Smooth muscle cell (in vitro differentiated cells): ENCODE measurements at regions not wholly inside any gene's neighbourhood (a gene's known extent, or its start where the extent isn't known, plus 50 kb on each side); places are given as distances from the start of the nearest gene placed in this dataset.
"Not testable (repeated sequence)": the region's sequence is repeated elsewhere in the genome, so short reads cannot be mapped to it uniquely, and the experiment has no call there.

Source experiments
- DNase-seq: peaks from one replicate; lab custom pipeline; 2025; ENCODE audit not compliant: unreplicated experiment; lab: John Stamatoyannopoulos, UW
- H2AFZ ChIP-seq: fragments of 200-600 bp; sonication (generic); 2 replicates; pipeline ENCODE4 v1.6.0; 2016; ENCODE audit warnings: antibody characterized with exemption, low read depth, mild to moderate bottlenecking
- H3F3A ChIP-seq: fragments of 200-600 bp; sonication (generic); 2 replicates; pipeline ENCODE4 v1.6.0; 2017; ENCODE audit warnings: antibody characterized with exemption, low read depth
- H3K27ac ChIP-seq: fragments of 200-600 bp; sonication (generic); 2 replicates; pipeline ENCODE4 v1.5.1; 2016; ENCODE audit warnings: low read depth, mild to moderate bottlenecking
- H3K27me3 ChIP-seq: fragments of 200-600 bp; sonication (generic); 2 replicates; pipeline ENCODE4 v1.6.1; 2016; ENCODE audit warnings: low read depth, mild to moderate bottlenecking
- H3K36me3 ChIP-seq: fragments of 200-600 bp; sonication (generic); 2 replicates; pipeline ENCODE4 v1.5.1; 2016; ENCODE audit warnings: low read depth
- H3K4me1 ChIP-seq: fragments of 200-600 bp; sonication (generic); 2 replicates; pipeline ENCODE4 v1.5.1; 2016; ENCODE audit warnings: low read depth
- H3K4me2 ChIP-seq: fragments of 200-600 bp; sonication (generic); 2 replicates; pipeline ENCODE4 v1.6.0; 2016; ENCODE audit warnings: mild to moderate bottlenecking
- H3K4me3 ChIP-seq: fragments of 200-600 bp; sonication (generic); 2 replicates; pipeline ENCODE4 v1.5.1; 2016; ENCODE audit warnings: mild to moderate bottlenecking
- H3K79me2 ChIP-seq: fragments of 200-600 bp; sonication (generic); 2 replicates; pipeline ENCODE4 v1.6.0; 2016; ENCODE audit warnings: low read depth, mild to moderate bottlenecking
- H3K9ac ChIP-seq: fragments of 200-600 bp; sonication (generic); 2 replicates; pipeline ENCODE4 v1.6.0; 2016; ENCODE audit warnings: low read depth
- H3K9me3 ChIP-seq: fragments of 200-600 bp; sonication (generic); replicated peaks from 2 replicates; pipeline ENCODE4 v1.5.1; 2016; ENCODE audit warnings: low read depth
- H4K20me1 ChIP-seq: fragments of 200-600 bp; sonication (generic); 2 replicates; pipeline ENCODE4 v1.6.0; 2016; ENCODE audit warnings: low read depth
- WGBS: methylation state at CpG from one replicate; pipeline ENCODE4 v1.1.7; 2016; ENCODE audit warnings: low lambda C conversion rate; 5-methylcytosine and 5-hydroxymethylcytosine counted together
- TF ChIP-seq, protein P1 (sequence below): fragments of 200-600 bp; sonication (generic); IDR thresholded peaks from 2 replicates; pipeline ENCODE4 v1.5.1; 2017; ENCODE audit warnings: borderline replicate concordance, mild to moderate bottlenecking, antibody characterized with exemption; ENCODE audit not compliant: insufficient read depth, poor library complexity, severe bottlenecking

- Histone ChIP-seq H3K27ac (no peak overlapping the region), H3K9me3 (no peaks in the 10 kb centered on the region), H3K4me2 (no peak overlapping the region), H3K4me1 (peaks cover 22% of the 10 kb centered on the region), H3K9ac (no peak overlapping the region), H3K27me3 (no peaks in the 10 kb centered on the region), H3K79me2 (no peaks in the 10 kb centered on the region), H3K36me3 (no peaks in the 10 kb centered on the region), H4K20me1 (no peaks in the 10 kb centered on the region), H2AFZ (no peak overlapping the region), H3K4me3 (no peak overlapping the region), H3F3A (no peaks in the 10 kb centered on the region)
- no peak for DNase-seq
- 79% methylated on average over 5 of the region's 5 CpGs for WGBS
- TF ChIP-seq, protein P1, sequence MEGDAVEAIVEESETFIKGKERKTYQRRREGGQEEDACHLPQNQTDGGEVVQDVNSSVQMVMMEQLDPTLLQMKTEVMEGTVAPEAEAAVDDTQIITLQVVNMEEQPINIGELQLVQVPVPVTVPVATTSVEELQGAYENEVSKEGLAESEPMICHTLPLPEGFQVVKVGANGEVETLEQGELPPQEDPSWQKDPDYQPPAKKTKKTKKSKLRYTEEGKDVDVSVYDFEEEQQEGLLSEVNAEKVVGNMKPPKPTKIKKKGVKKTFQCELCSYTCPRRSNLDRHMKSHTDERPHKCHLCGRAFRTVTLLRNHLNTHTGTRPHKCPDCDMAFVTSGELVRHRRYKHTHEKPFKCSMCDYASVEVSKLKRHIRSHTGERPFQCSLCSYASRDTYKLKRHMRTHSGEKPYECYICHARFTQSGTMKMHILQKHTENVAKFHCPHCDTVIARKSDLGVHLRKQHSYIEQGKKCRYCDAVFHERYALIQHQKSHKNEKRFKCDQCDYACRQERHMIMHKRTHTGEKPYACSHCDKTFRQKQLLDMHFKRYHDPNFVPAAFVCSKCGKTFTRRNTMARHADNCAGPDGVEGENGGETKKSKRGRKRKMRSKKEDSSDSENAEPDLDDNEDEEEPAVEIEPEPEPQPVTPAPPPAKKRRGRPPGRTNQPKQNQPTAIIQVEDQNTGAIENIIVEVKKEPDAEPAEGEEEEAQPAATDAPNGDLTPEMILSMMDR: no peak
Observed at GRCh38 chr3:194035406-194036138, 100.4 kb upstream of the HES1 start.

GRCh38 chr3:194036842-194037241, 99.1 kb upstream of the HES1 start:
- Histone ChIP-seq H3F3A (no peaks in the 10 kb centered on the region), H3K27ac (no peak overlapping the region), H4K20me1 (no peaks in the 10 kb centered on the region), H3K27me3 (no peaks in the 10 kb centered on the region), H3K9ac (no peak overlapping the region), H3K4me1 (peaks cover 22% of the 10 kb centered on the region), H2AFZ (no peak overlapping the region), H3K4me3 (no peak overlapping the region), H3K36me3 (no peaks in the 10 kb centered on the region), H3K4me2 (no peak overlapping the region), H3K9me3 (no peaks in the 10 kb centered on the region), H3K79me2 (no peaks in the 10 kb centered on the region)
- no peak for DNase-seq
- TF ChIP-seq, protein P1: no peak
- 96% methylated on average over 6 of the region's 6 CpGs for WGBS

DNA sequence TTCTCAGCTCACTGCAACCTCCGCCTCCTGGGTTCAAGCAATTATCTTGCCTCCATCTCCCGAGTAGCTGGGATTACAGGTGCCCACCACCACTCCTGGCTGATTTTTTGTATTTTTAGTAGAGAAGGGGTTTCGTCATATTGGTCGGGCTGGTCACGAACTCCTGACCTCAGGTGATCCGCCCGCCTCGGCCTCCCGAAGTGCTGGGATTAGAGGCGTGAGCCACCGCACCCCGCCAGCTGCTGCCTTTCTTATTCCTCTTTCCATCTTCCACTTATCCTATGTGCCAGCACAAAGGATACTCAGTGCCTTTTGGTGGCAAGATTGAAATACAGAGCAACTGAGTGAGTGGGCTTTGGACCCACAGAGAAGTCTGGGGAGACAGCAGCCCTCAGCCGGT, 97.6 kb upstream of the HES1 start:
- H3K9ac ChIP-seq: not testable (repeated sequence)
- 95% methylated on average over 13 of the region's 13 CpGs for WGBS

GRCh38 chr3:194038960-194039359, 97.0 kb upstream of the HES1 start:
- H4K20me1 ChIP-seq: no peaks in the 10 kb centered on the region
- WGBS: 94% methylated on average over 5 of the region's 5 CpGs
- H3K4me3 ChIP-seq: no peak overlapping the region
- no peaks in the 10 kb centered on the region for H3F3A ChIP-seq
- no peak for DNase-seq
- H3K27me3 ChIP-seq: no peaks in the 10 kb centered on the region
- H3K4me2 ChIP-seq: no peak overlapping the region
- TF ChIP-seq, protein P1: no peak
- H3K36me3 ChIP-seq: no peaks in the 10 kb centered on the region
- no peaks in the 10 kb centered on the region for H3K9me3 ChIP-seq
- H3K4me1 ChIP-seq: peaks cover 8% of the 10 kb centered on the region
- no peaks in the 10 kb centered on the region for H3K79me2 ChIP-seq
- no peak overlapping the region for H3K9ac ChIP-seq
- no peak overlapping the region for H3K27ac ChIP-seq
- H2AFZ ChIP-seq: no peak overlapping the region

More for the DNA sequence above, 97.6 kb upstream of the HES1 start:
- not testable (repeated sequence) for H4K20me1 ChIP-seq, H2AFZ ChIP-seq, H3K4me1 ChIP-seq, H3K79me2 ChIP-seq, H3K27me3 ChIP-seq, H3K36me3 ChIP-seq, H3F3A ChIP-seq, H3K9me3 ChIP-seq, DNase-seq, H3K4me3 ChIP-seq, H3K4me2 ChIP-seq, H3K27ac ChIP-seq
